K562 (cell line): ENCODE measurements at regions not wholly inside any gene's neighbourhood (a gene's known extent, or its start where the extent isn't known, plus 50 kb on each side); places are given as distances from the start of the nearest gene placed in this dataset.

ENCODE experiments used
- ATAC-seq: fragments of 200-7000 bp; cut with Tn5 transposase; 3 replicates; pipeline ENCODE4 v1.9.1; 2020; ENCODE audit warnings: moderate library complexity
- BruUV-seq: library from RNA; stranded (reverse); fragments of 400-500 nt; replicated peaks from 2 replicates; lab custom pipeline; 2021; lab: Mats Ljungman, UMichigan
- CTCF ChIA-PET: fragments of 300-600 bp; formaldehyde crosslinking; extraction: SDS; loops from one replicate; lab custom pipeline; 2021; ENCODE audit warnings: low intra/inter-chr PET ratio; lab: Yijun Ruan, JAX
- POLR2A ChIA-PET: fragments of 300-600, 350-650 bp; sonication (Branson Sonifier 250); formaldehyde crosslinking; extraction: SDS; loops from one replicate; lab custom pipeline; 2021; ENCODE audit warnings: antibody characterized with exemption, inconsistent platforms; lab: Yijun Ruan, JAX
- DNase-seq, 4 experiments: peaks; one replicate each; pipeline versions ENCODE4 v3.0.0 to v3.0.0-alpha.2; 2011 to 2018; ENCODE audit warnings: low spot score in 3 of 4, mixed read lengths in 3 of 4; ENCODE audit errors: extremely low read depth in 1 of 4
- FAIRE-seq: peaks from 2 replicates; lab custom pipeline; 2011; peaks lifted over from hg19 to GRCh38; lab: Jason Lieb, UNC
- H2AFZ ChIP-seq: 2 replicates; pipeline ENCODE4 v1.6.0; 2011; ENCODE audit warnings: low read depth, low read length, control low read depth, inconsistent platforms
- H3K27ac ChIP-seq: fragments of 200-600 bp; 3 replicates; pipeline ENCODE4 v1.8.0; 2011; ENCODE audit warnings: low read depth, mild to moderate bottlenecking, control low read depth, inconsistent platforms, low read length, moderate library complexity, mixed read lengths; ENCODE audit errors: extremely low read depth
- H3K27me3 ChIP-seq, 2 experiments: fragments of 300-600 bp in 1 of 2; 2 replicates in 1 of 2; 3 replicates in 1 of 2; pipeline versions ENCODE4 v1.6.0 to v1.8.0; 2011; ENCODE audit warnings: inconsistent platforms in 2 of 2, low read length in 2 of 2, mild to moderate bottlenecking in 1 of 2, mixed read lengths in 1 of 2, moderate library complexity in 1 of 2; ENCODE audit not compliant: control insufficient read depth in 2 of 2, insufficient read depth in 2 of 2
- H3K36me3 ChIP-seq: fragments of 300-600 bp; 3 replicates; pipeline ENCODE4 v1.8.0; 2011; ENCODE audit warnings: mild to moderate bottlenecking, low read length, inconsistent platforms; ENCODE audit not compliant: control insufficient read depth, insufficient read depth
- H3K4me1 ChIP-seq, 2 experiments: fragments of 200-600 bp in 1 of 2; replicated peaks in 1 of 2; 2 replicates in 1 of 2; 3 replicates in 1 of 2; pipeline versions ENCODE4 v1.5.1 to v1.8.0; 2011; ENCODE audit warnings: inconsistent platforms in 2 of 2, low read length in 2 of 2, mild to moderate bottlenecking in 1 of 2, mixed read lengths in 1 of 2, moderate library complexity in 1 of 2; ENCODE audit not compliant: control insufficient read depth in 2 of 2, insufficient read depth in 2 of 2
- H3K4me2 ChIP-seq: 2 replicates; pipeline ENCODE4 v1.6.1; 2011; ENCODE audit warnings: low read length, control low read depth, inconsistent platforms, mixed read lengths; ENCODE audit not compliant: insufficient read depth
- H3K4me3 ChIP-seq: fragments of 200-600 bp; sonication (generic), shearing (Covaris generic); 2 replicates; pipeline ENCODE4 v1.5.1; 2016; ENCODE audit warnings: control low read depth, inconsistent platforms
- H3K79me2 ChIP-seq: fragments of 200-600 bp; 3 replicates; pipeline ENCODE4 v1.8.0; 2011; ENCODE audit warnings: low read length, inconsistent platforms; ENCODE audit not compliant: control insufficient read depth, insufficient read depth
- H3K9ac ChIP-seq, 2 experiments: 2 replicates each; pipeline versions ENCODE4 v1.6.0 to v1.6.1; 2011; ENCODE audit warnings: low read depth in 2 of 2, low read length in 2 of 2, control low read depth in 1 of 2, inconsistent platforms in 1 of 2, mild to moderate bottlenecking in 1 of 2, mixed read lengths in 1 of 2; ENCODE audit not compliant: insufficient read depth in 1 of 2
- H3K9me1 ChIP-seq: one replicate; pipeline ENCODE4 v1.6.0; 2011; ENCODE audit warnings: inconsistent platforms, mild to moderate bottlenecking, low read length, moderate library complexity; ENCODE audit not compliant: control insufficient read depth, insufficient read depth
- H3K9me3 ChIP-seq: replicated peaks from 2 replicates; pipeline ENCODE4 v1.5.1; 2011; ENCODE audit warnings: low read depth, low read length, inconsistent platforms; ENCODE audit not compliant: control insufficient read depth, insufficient read depth
- H4K20me1 ChIP-seq: replicated peaks from 2 replicates; pipeline ENCODE4 v1.6.1; 2011; ENCODE audit warnings: low read length, inconsistent platforms, mixed read lengths; ENCODE audit not compliant: control insufficient read depth, insufficient read depth
- BRF2 ChIP-seq: IDR thresholded peaks from 3 replicates; pipeline ENCODE4 v1.6.1; 2011; ENCODE audit warnings: borderline replicate concordance, mild to moderate bottlenecking; ENCODE audit not compliant: insufficient read length, insufficient read depth
- DMBX1 ChIP-seq: fragments of 250-450 bp; sonication (Bioruptor Pico); IDR thresholded peaks from 2 replicates; pipeline ENCODE4 v1.8.0; 2022; ENCODE audit warnings: inconsistent platforms, mild to moderate bottlenecking, moderate library complexity, borderline replicate concordance
- FOXA3 ChIP-seq, 2 experiments: fragments of 450-650 bp in 1 of 2; sonication (generic) in 1 of 2; formaldehyde crosslinking; IDR thresholded peaks in 1 of 2; conservative IDR thresholded peaks in 1 of 2; 2 replicates each; pipeline versions ENCODE4 v1.4.0 to v1.8.0; 2020 to 2022; ENCODE audit warnings: mild to moderate bottlenecking in 2 of 2, missing genetic modification reagents in 1 of 2
- HNRNPL ChIP-seq: fragments of 200-400 bp; formaldehyde crosslinking; IDR thresholded peaks from 2 replicates; pipeline ENCODE4 v1.6.1; 2017; ENCODE audit warnings: low read depth, mild to moderate bottlenecking, low read length
- IRF2 ChIP-seq: sonication (generic); formaldehyde crosslinking; IDR thresholded peaks from 2 replicates; pipeline ENCODE4 v1.8.1; 2022; ENCODE audit warnings: mild to moderate bottlenecking, missing genetic modification reagents
- NELFE ChIP-seq: IDR thresholded peaks from 2 replicates; pipeline ENCODE4 v1.6.1; 2011; ENCODE audit warnings: mild to moderate bottlenecking; ENCODE audit not compliant: insufficient read depth, insufficient read length
- NFXL1 ChIP-seq: fragments of 450-650 bp; formaldehyde crosslinking; IDR thresholded peaks from 2 replicates; pipeline ENCODE4 v1.4.0; 2021; ENCODE audit warnings: mild to moderate bottlenecking
- PATZ1 ChIP-seq: fragments of 250-450 bp; sonication (Bioruptor Pico); IDR thresholded peaks from 2 replicates; pipeline ENCODE4 v1.5.0; 2020; ENCODE audit warnings: mild to moderate bottlenecking, borderline replicate concordance
- PTBP1 ChIP-seq: fragments of 200-400 bp; formaldehyde crosslinking; IDR thresholded peaks from 2 replicates; pipeline ENCODE4 v1.6.1; 2017; ENCODE audit warnings: low read depth, low read length
- SNIP1 ChIP-seq: fragments of 450-650 bp; IDR thresholded peaks from 2 replicates; pipeline ENCODE4 v1.7.1; 2017; ENCODE audit warnings: low read depth, mild to moderate bottlenecking
- YY1 ChIP-seq, 3 experiments: IDR thresholded peaks; 2 replicates each; pipeline ENCODE4 v1.6.1; 2011; ENCODE audit warnings: low read length in 2 of 3, mild to moderate bottlenecking in 2 of 3, moderate library complexity in 2 of 3, borderline replicate concordance in 1 of 3, control low read depth in 1 of 3, low read depth in 1 of 3; ENCODE audit not compliant: insufficient read depth in 3 of 3, insufficient replicate concordance in 2 of 3, control insufficient read depth in 1 of 3, insufficient read length in 1 of 3; ENCODE audit errors: extremely low read depth in 1 of 3
- ZNF12 ChIP-seq: sonication (generic); formaldehyde crosslinking; IDR thresholded peaks from 2 replicates; pipeline ENCODE4 v1.4.0; 2020; ENCODE audit warnings: mild to moderate bottlenecking, missing genetic modification reagents
- ZNF146 ChIP-seq: IDR thresholded peaks from one replicate; pipeline ENCODE4 v1.6.1; 2018; ENCODE audit warnings: missing compliant biosample characterization; ENCODE audit not compliant: unreplicated experiment
- ZNF3 ChIP-seq: fragments of 250-450 bp; sonication (Bioruptor Pico); IDR thresholded peaks from 2 replicates; pipeline ENCODE4 v1.5.0; 2021; ENCODE audit warnings: mild to moderate bottlenecking, moderate library complexity
- ZNF561 ChIP-seq: fragments of 450-650 bp; formaldehyde crosslinking; conservative IDR thresholded peaks from 2 replicates; pipeline ENCODE4 v1.4.0; 2020; ENCODE audit warnings: mild to moderate bottlenecking, moderate library complexity
- ZNF57 ChIP-seq: fragments of 450-650 bp; formaldehyde crosslinking; IDR thresholded peaks from 2 replicates; pipeline ENCODE4 v1.4.0; 2020; ENCODE audit warnings: mild to moderate bottlenecking, moderate library complexity
- WGBS: fragments of 100-300 bp; shearing (Covaris generic); methylation state at CpG from one replicate; pipeline ENCODE4 v1.1.6; 2016; ENCODE audit warnings: low coverage, mixed read lengths; ENCODE audit not compliant: insufficient coverage; ENCODE audit errors: missing lambda C conversion rate; 5-methylcytosine and 5-hydroxymethylcytosine counted together
- in situ Hi-C: fragments of 300-500 bp; cut with MboI; formaldehyde crosslinking; loops from 4 replicates; pipeline ENCODE4 v1.15.0; 2018; ENCODE audit warnings: inconsistent platforms, mixed read lengths
- intact Hi-C: fragments of 100-400 bp; cut with micrococcal nuclease; formaldehyde crosslinking; loops from 2 replicates; pipeline ENCODE4 v1.14.2; 2022

- no peak for FAIRE-seq
- ATAC-seq, result no peak
- H2AFZ ChIP-seq, result no peak overlapping the region
- H3K4me3 ChIP-seq, result no peak overlapping the region
- no peaks in the 10 kb centered on the region for H3K27me3 ChIP-seq
- H3K9ac ChIP-seq, result no peak overlapping the region
- CTCF ChIA-PET, result no interaction called here
- intact Hi-C loops (no loop called here), in situ Hi-C loops (no loop called here)
- no peaks in the 10 kb centered on the region for H4K20me1 ChIP-seq
- H3K36me3 ChIP-seq, result no peaks in the 10 kb centered on the region
- H3K4me2 ChIP-seq, result no peak overlapping the region
- POLR2A ChIA-PET, result no interaction called here
- H3K9me1 ChIP-seq, result no peaks in the 10 kb centered on the region
- DNase-seq, result no peak
- TF ChIP-seq PTBP1 (no peak), NFXL1 (no peak), BRF2 (no peak), ZNF12 (no peak), IRF2 (CRISPR knock-in tag) (no peak), HNRNPL (no peak), PATZ1 (CRISPR knock-in tag) (no peak), NELFE (no peak), FOXA3 (CRISPR knock-in tag; conservative IDR thresholded peaks at IDR 0.05 in 1 of 2, IDR thresholded peaks at IDR 0.05 in 1 of 2) (no peak), ZNF561 (CRISPR knock-in tag) (no peak), SNIP1 (no peak), ZNF3 (CRISPR knock-in tag) (no peak), YY1 (IDR thresholded peaks at IDR 0.05; ENCODE audit: borderline replicate concordance in 1 of 3, control insufficient read depth in 1 of 3, extremely low read depth in 1 of 3, insufficient read depth in 3 of 3, insufficient read length in 1 of 3, insufficient replicate concordance in 2 of 3, low read depth in 1 of 3, low read length in 2 of 3) (no peak), DMBX1 (no peak), ZNF146 (CRISPR knock-in tag) (no peak), ZNF57 (no peak)
- TF ChIP-seq, all 486 proteins: peak for 0
- BruUV-seq, result no TSS peak
- Histone ChIP-seq H3K9me3 (no peaks in the 10 kb centered on the region), H3K4me1 (no peaks in the 10 kb centered on the region), H3K79me2 (no peaks in the 10 kb centered on the region), H3K27ac (no peak overlapping the region)
- WGBS, result 0% methylated on average over 8 of the region's 8 CpGs
These were observed 299.3 kb downstream of the SOX11 start for GRCh38 chr2:5991305-5991968.
